ENCODE measurements at regions not wholly inside any gene's neighbourhood (a gene's known extent, or its start where the extent isn't known, plus 50 kb on each side); places are given as distances from the start of the nearest gene placed in this dataset.

- TF ChIP-seq ZNF274 (IDR thresholded peaks at IDR 0.05; ENCODE audit: low read depth, low read length) (no peak), SUZ12 (IDR thresholded peaks at IDR 0.05; ENCODE audit: extremely low read depth, insufficient read depth, insufficient read length) (no peak), YY1 (IDR thresholded peaks at IDR 0.05; ENCODE audit: insufficient read depth, insufficient read length) (no peak)
Observed at GRCh38 chr1:10943041-10943440, 69.4 kb upstream of the TARDBP start.

Data from NT2/D1 (cell line).